Jurkat, Clone E6-1 (cell line): ENCODE measurements at regions not wholly inside any gene's neighbourhood (a gene's known extent, or its start where the extent isn't known, plus 50 kb on each side); places are given as distances from the start of the nearest gene placed in this dataset.

Source experiments
- DNase-seq: peaks from one replicate; pipeline ENCODE4 v3.0.0-alpha.2; 2011; ENCODE audit warnings: low read depth, low spot score
- H3K4me3 ChIP-seq: 2 replicates; pipeline ENCODE4 v1.5.1; 2011; ENCODE audit warnings: mild to moderate bottlenecking, low read length, control low read depth, moderate library complexity

DNA sequence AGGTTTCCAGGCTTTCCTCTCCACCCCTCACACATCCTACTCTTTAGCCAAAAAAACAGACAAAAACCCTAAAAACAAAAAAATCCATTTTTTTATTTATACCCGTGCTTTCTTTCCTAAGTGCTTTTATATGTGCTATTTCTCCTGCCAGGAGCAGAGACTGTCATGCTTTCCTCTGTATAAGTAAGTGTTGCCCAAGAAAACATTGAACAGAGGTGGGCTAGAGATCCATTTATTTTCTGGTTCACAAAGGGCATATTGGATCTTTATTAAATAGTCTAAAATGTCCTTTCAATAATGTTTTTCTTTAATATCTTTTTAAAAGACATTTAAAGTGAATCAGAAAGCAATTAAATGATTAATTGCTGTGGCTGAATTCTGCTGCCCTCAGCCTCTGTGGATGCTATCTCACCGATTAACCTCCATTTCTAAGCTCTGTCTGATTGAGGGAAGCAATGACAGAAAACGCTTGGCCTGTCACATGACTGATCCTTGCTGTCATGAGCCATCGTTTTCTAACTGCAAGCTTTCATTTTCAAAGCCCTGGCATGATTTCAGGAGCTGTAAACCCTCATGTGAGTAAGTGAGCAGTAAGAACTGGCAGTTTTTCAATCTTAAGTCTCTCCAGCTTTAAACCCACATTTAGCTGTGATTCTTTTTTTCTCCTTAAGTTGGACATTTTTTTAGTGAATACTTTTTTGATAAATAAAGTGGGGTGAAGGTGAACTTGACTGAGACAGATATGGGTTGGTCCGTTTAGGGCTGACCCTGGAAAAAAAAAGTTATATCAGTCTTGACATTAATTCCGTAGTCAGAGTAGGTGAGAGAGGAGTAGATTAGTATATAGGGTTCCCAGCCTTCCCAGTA, 180.7 kb upstream of the PGRMC2 start:
- no peak overlapping the region for H3K4me3 ChIP-seq
- no peak for DNase-seq

DNA sequence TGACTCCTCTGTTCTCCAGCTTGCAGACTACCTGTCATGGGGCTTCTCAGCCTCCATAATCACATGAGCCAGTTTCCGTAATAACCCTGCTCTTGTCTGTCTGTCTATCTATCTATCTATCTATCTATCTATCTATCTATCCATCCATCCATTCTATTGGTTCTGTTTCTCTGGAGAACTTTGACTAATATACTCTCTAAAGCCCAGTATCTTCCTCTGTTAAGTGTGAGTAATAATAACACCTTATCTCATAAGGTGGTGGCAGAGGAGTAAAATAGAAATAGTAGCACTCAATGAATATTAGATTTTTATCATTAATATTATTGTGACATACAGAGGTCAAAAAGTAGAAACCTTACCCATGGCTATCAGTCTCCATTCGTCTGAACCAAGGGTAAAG, 177.9 kb upstream of the PGRMC2 start:
- no peak for DNase-seq
- no peak overlapping the region for H3K4me3 ChIP-seq

DNA sequence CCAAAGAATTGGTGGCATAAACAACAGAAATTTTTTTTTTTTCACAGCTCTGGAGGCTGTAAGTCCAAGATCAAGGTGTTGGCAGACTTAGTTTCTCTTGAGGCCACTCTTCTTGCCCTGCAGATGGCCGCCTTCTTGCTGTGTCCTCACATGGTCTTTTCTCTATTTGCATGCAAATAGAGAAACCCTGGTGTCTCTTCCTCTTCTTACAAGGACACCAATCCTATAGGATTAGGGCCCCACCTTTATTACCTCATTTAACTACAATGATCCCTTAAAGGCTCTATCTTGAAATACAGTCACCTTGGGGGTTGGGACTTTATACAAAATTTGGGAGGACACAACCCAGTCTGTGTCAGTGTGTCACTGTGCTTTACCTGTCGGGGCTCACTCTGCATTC, 175.4 kb upstream of the PGRMC2 start:
- H3K4me3 ChIP-seq: no peak overlapping the region
- no peak for DNase-seq

DNA sequence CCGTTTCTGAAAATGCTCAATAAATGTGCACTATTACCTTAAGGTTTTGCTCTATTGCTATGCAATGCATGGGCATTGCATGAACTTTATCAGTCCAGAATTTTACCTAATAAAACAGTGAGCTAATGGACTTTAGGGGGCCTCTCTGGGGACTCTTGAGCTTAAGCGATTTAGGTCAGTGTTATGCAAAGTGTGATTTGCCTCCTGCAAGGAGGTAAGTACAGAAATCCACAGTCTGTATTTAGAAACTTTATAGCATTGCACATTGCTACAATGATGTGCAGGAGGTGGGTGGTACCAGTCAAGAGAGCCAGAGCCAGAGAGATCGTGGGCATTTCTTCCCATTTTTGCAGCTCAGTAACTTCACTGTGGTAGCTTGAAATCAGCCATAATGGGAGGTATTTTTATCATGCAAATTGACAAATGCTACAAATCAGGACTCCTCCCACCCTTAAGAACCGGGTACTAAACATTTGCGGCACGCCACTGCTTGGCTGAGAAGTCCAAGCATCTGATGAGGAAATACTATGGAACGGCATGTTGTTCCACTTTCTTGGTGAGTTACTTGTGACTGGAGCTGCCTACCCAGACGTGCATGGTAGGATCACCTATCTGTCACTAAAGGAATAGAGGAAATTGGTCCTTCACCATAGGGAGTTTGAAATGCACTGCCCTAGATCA, 174.6 kb upstream of the PGRMC2 start:
- no peak overlapping the region for H3K4me3 ChIP-seq
- no peak for DNase-seq

DNA sequence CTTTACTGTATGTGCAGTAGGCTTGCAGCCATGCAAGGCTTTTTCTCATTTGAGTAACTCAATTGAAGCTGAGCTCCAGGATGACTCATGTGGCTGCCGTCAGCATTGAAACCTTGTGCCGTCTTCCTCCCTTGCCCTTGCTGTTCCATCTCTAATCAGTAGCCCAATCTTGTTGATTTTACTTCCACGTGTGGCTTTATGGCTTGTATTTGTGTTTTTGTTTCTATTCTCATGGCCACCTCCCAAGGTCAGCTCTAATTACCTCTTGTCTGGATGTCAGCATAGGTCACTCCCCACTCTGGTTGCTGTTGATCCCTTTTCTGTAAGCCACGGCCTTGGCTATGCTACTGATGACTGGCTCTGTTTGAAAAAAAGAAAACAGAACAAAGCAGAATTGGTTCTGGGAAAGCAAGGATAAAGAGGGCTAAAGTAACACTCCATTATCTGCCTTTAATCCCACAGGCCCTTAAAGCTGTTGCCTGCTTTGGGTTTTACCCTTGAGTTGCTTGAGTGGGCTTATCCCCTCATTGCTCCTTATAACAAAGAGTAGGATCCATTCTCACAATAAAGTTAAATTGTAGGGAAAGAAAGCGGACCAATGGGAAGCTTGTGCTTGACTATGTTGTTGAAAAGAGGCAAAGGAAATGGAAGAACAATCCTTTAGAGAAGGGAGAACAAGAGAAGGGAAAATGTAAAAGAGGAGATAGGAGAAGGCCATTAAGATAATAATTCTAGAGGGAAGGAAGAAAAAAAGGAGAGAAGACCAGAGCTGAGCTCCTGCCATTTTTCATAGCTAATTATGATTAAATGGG, 173.9 kb upstream of the PGRMC2 start:
- H3K4me3 ChIP-seq: no peak overlapping the region
- DNase-seq: no peak

DNA sequence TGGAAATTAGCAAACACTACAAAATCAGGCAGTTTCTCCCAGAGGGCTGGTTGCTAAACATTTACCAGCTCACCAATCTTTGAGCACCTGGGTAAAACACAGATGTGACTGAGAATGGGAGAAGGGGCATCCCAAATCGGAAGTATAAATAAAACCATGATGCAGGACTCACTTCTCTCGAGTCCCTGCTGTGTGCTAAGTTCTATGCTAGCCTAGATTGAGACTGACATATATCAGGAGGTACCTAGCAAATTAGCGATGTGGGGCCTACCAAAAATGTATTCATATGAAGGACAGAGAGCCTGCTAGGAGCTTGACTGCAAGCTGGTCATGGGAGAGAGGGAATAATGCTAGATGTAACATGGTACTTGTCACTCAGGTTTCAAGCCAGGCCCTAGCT, 171.9 kb upstream of the PGRMC2 start:
- no peak overlapping the region for H3K4me3 ChIP-seq
- no peak for DNase-seq

DNA sequence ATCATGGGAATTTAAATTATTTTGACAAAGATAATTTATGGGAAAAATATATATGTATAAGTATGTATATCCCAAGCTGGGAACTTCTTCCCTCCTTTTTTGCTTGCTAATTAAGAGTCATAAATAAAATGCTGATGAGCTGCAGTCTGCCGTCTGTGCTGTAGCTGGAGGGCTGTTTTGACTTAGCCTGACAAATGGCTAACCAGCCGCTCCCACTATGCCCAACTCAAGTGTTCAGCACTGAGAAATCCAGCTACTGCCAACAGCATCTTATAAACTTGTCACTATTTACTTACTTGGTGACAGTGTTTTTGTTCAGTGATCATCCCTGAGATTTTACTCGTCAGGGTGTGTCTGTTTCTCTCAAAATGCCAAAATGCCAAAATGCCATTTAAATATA, 171.2 kb upstream of the PGRMC2 start:
- H3K4me3 ChIP-seq: no peak overlapping the region
- no peak for DNase-seq

DNA sequence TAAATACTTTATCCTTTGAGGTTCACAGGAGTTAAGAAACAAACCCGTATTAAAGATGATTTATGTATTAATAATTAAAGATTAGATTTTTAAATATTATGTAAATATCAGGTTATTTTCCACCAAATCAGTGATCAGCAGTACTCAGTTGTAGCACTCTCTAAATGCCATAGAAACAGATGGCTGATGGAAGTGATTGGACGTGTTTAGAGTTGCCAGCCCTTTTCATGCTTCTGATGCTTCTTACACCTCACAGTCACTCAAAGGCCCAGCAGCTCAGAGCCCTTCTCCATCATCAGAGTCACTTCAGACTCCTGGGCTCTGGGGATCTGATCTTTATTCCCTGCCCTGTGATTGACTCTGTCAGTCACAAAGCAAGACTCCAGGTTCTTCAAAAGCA, 170.1 kb upstream of the PGRMC2 start:
- DNase-seq: no peak
- no peak overlapping the region for H3K4me3 ChIP-seq

DNA sequence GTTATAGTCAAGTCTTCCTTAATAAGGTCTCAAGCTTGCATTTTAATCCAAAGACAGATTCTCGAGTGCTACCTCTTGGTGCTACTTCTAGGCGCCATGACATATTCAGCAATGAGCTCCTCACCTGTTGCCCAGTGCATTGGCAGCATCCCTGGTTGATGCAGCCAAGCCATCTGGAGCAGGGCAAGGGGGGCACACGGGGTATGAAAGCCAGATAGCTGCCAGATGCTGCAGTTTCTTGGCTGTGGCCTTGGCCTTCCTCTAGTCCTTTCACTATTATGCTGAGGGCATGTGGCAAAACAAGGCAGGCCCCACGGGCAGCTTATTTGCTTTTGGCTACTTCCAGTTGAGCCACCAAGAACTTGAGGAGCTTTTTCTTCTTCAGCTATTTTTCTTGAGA, 168.6 kb upstream of the PGRMC2 start:
- no peak overlapping the region for H3K4me3 ChIP-seq
- no peak for DNase-seq

DNA sequence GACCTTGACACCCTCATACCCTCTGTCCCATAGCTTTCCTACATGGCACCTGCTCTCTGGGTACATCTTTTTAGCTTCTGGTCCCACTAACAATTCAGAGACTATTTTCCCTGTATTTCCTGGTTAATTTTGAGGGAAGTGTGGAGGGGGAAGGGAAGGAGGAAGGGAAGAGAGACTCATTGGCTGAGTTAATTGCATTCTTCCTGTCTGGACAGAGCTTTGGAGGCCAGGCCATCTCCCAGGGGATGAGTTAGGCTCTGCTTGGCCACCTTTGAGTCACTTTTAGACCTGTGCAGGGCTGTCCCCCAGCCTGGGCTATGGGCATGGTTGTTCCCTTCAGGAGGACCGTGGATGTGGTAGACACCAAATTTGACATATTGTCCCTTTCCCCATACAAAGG, 167.9 kb upstream of the PGRMC2 start:
- DNase-seq: no peak

DNA sequence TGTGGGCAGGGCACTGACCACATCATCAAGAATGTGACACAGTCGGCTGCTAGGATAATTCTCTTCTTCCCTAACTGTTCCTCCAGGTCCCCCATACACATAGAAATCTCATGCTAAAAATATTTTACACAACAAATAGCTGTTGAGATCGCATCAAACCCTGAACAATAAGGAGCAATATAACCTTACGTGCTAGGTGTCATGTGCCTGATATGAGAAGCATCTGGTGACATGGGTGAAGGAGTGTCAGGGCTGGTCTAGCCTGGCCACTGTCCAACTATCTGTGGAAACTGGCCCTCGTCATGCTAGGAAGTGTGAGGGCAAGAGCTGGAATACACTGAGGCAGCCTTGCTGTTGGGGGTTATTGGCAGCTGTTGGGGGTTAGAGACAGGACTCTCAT, 167.3 kb upstream of the PGRMC2 start:
- DNase-seq: no peak
- H3K4me3 ChIP-seq: no peak overlapping the region

More for the DNA sequence above, 167.9 kb upstream of the PGRMC2 start:
- H3K4me3 ChIP-seq: no peak overlapping the region

DNA sequence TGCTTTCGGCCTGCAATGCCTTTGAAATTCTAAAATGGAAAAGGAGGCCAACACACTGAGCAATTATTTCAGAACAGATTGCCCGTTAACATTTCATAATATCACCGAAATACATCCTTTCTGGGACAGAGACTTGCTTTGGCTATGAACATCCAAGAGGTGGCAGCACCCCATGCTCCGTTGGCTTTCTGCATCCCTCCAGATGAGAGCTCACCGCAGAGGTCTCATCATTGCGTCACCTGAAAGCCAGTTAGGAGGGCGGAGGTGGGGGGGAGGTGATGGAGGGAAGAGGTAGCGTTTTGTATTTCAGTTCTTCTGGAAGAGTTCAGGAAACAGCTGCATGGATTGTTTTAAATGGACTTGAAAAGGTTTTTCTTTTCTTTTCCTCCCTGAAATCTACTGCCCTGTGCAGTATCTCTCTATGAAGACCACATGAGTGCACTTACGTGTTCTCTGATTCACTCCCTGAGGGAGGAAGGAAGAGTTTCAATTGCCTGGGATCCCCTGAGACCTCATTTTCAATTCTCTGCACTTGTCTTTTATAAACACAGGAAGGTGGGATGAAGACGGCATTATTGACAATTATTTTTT, 166.8 kb upstream of the PGRMC2 start:
- DNase-seq: peak; percentile 81
- H3K4me3 ChIP-seq: no peak overlapping the region

DNA sequence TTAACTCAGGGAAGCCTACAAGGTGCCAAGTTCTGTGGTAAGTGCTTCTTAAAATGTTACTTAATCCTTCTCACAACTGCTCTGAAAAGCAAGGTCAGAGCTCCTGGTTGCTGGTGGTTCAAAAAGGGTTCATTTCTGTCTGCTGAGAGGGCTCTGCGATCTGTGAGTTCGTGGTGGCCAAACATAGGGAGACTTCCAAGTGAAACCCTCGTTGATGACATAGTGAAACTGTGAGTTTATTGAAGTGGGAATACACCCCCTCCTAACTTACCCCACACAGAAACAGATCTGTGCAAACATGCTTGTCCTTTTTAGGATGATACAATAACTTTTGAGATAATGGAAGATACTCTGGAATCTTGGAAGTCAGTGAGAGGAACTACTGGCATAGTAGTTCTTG, 164.8 kb upstream of the PGRMC2 start:
- no peak overlapping the region for H3K4me3 ChIP-seq
- DNase-seq: no peak

DNA sequence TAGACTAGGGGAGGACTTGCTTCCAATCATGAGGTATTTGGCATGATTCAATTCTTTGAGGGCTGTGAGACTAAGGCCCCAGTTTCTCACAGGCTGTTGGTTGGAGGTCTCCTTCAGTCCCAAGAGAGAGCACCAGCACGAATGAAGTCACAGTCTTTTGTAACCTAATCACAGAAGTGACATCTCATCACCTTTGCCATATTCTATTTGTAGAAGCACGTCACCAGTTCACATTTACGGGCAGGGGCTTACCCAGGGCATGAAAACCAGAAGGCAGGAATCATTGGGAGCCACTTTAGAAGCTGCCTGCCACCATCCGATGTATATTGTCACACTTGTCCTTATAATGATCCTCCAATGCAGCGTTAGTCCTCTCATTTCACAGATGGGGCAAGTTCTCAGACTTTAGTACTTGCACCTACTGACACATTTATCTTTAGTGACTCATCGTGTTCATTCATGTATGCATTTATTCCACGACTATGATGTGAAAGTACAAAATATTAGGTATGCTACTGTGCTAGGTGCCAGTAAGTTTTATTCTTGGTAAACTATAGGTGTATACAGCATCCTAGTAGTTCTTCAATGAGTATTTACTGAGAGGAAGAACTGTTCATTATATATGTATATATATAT, 163.8 kb upstream of the PGRMC2 start:
- DNase-seq: no peak
- H3K4me3 ChIP-seq: no peak overlapping the region

DNA sequence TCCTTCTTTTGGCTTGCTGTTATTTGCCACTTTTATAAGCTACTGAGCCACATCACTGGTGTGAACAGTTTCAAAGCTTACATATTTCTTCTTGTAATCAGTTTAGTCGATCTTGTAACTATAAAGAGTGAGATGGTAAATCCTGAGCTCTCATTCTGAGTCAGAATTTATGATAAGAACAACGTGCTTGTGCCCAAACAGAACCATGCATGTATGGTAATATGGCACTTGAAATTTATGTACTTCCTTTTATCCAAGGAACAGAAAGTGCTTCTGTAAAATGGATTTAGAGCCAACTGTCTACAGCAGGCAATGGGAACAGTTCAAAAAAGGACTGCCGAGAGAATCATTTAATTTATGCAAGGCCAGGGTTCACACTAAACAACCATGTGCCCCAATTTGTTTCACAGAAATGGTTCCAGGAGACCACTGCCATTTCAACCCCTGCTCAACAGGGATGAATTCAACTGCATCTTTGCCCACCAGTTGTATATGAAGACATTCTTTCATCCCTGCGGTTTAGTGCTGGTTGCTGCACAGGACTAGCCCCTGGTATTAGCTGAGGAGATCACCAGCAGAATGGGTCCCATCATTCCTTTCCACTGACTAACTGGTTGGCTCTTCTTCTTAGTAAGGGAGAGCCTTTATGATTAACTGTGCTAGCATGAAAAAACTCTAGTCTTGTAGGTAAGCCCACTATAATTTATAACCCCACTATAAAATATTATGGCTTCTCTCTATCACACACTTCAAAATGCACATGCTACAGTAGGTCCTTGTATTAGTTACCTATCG, 162.9 kb upstream of the PGRMC2 start:
- DNase-seq: no peak
- H3K4me3 ChIP-seq: no peak overlapping the region

DNA sequence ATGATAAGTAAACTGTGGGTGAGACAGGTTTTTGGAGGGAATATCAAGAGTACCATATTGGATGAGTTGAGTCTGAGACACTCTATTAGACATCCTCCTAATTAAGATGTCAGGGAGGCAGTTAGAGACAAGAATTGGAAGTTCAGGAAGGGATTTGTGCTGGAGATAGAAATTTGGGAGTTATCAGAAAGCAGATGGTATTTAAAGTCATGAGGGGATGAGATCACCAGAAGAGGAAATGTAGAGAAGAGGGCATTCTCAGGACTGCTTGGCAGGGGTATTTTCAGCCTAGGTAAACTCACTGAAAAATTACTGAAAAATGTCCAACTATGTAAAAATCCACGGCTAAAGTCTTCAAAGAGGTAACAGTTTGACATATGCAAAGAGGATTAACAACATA, 161.6 kb upstream of the PGRMC2 start:
- no peak overlapping the region for H3K4me3 ChIP-seq
- no peak for DNase-seq

DNA sequence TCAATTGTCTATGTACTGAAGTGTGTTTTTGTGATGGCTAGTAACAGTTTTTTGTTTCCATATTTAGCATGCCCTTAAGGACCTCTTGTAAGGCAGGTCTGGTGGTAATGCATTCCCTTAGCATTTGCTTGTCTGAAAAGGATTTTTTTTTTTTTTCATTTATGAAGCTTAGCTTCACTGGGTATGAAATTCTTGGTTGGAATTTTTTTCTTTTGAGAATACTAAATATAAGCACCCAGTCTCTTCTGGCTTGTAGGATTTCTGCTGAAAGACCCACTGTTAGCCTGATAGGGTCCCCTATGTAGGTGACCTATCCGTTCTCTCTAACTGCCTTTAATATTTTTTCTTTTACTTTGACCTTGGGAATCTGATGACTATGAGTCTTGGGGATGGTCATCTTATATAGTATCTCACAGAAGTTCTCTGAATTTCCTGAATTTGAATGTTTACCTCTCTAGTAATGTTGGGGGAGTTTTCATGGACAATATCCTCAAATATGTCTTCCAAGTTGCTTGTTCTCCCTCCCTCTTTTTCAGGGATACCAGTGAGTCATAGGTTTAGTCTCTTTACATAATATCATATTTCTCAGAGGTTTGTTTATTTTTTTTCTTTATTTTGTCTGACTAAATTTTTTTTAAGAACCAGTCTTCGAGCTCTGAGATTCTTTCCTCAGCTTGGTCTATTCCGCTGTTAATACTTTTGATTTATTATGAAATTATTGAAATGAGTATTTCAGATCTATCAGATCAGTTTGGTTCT, 157.1 kb upstream of the PGRMC2 start:
- H3K4me3 ChIP-seq: no peak overlapping the region
- DNase-seq: no peak

DNA sequence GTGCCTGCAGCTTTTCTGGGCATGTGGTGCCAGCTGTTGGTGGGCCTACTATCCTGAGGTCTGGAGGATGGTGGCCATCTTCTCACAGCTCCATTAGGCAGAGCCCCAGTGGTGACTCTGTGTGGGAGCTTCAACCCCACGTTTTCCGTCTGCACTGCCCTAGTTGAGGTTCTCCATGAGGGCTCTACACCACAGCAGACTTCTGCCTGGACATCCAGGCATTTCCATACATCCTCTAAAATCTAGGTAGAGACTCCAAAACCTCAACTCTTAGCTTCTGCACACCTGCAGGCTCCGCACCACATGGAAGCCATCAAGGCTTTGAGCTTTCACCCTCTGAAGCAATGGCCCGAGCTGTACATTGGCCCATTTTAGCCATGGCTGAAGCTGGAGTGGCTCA, 153.3 kb upstream of the PGRMC2 start:
- no peak for DNase-seq
- no peak overlapping the region for H3K4me3 ChIP-seq
